D721Med (cell line): ENCODE measurements at regions not wholly inside any gene's neighbourhood (a gene's known extent, or its start where the extent isn't known, plus 50 kb on each side); places are given as distances from the start of the nearest gene placed in this dataset.

Experiments used
- DNase-seq: peaks from one replicate; pipeline ENCODE4 v3.0.0; 2011; ENCODE audit warnings: low spot score; ENCODE audit not compliant: insufficient read length
- FAIRE-seq: peaks from 2 replicates; lab custom pipeline; 2011; peaks lifted over from hg19 to GRCh38; lab: Jason Lieb, UNC
- CTCF ChIP-seq: IDR thresholded peaks from 2 replicates; pipeline ENCODE4 v1.5.1; 2012; ENCODE audit warnings: mild to moderate bottlenecking, control low read depth; ENCODE audit not compliant: insufficient read depth; ENCODE audit errors: missing control alignments

DNA sequence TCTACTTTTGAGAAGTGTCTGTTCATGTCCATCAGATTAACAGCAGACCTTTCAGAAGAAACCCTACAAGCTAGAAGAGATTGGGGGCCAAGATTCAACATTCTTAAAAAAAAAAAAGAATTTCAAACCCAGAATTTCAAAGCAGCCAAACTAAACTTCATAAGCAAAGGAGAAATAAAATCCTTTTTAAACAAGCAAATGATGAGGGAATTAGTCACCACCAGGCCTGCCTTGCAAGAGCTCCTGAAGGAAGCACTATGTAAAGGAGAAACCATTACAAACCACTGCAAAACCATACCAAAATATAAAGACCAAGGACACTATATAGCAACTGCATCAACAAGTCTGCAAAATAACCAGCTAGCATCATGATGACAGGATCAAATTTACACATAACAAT lies 124.6 kb upstream of the PDE4D start:
- TF ChIP-seq CTCF = no peak
- DNase-seq = no peak
- no peak for FAIRE-seq

GRCh38 chr5:60014331-60014730 lies 120.8 kb upstream of the PDE4D start:
- DNase-seq (no peak), FAIRE-seq (no peak)
- no peak for TF ChIP-seq CTCF

DNA sequence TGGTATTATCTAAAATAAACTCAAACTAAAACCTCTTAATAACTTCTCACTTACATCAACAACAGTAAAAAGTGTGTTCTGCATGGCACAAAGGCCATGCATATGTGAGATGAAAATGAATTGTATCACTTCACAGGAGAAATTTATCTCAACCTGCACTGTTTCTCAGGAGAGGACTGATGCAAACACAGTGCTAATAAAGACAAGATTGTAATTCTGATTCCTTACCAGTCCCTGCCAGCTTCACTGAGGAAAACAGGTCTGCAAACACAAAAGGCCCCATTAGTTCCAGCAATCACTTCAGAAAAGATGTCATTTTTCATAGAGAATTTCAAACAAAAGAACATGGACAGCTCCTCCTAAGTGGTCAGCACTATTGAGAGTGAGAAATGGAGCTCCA lies 117.3 kb upstream of the PDE4D start:
- TF ChIP-seq CTCF = no peak
- no peak for FAIRE-seq
- DNase-seq = no peak

DNA sequence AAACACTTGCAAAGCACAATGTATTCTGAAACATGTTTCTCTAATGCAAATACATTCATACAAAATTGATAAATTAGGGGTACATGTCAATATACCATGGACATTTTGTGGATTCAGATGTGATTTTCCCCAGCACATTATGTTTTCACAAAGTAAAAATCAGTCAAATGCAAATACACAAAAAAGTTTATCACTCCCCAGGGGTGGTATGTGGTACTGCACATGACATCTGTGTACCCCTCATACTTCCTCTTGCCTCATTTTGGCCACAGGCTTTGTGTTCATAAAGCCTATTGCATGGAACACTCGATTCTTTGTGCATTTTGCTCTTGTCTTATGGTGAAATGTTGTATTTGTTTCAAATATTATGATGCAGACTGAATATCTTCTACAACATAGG lies 116.8 kb upstream of the PDE4D start:
- TF ChIP-seq CTCF = no peak
- FAIRE-seq (no peak), DNase-seq (no peak)

- no peak for DNase-seq
- no peak for FAIRE-seq
- no peak for TF ChIP-seq CTCF
These were observed 114.2 kb upstream of the PDE4D start for GRCh38 chr5:60007729-60008128.

- no peak for TF ChIP-seq CTCF
- no peak for DNase-seq
- FAIRE-seq = no peak
These were observed 105.5 kb upstream of the PDE4D start for GRCh38 chr5:59999056-59999455.

- FAIRE-seq = no peak
- no peak for DNase-seq
- no peak for TF ChIP-seq CTCF
These were observed 98.7 kb upstream of the PDE4D start for GRCh38 chr5:59992206-59992605.
